ENCODE measurements at regions not wholly inside any gene's neighbourhood (a gene's known extent, or its start where the extent isn't known, plus 50 kb on each side); places are given as distances from the start of the nearest gene placed in this dataset.

GRCh38 chr14:101233391-101233790 lies 327.9 kb upstream of the DIO3 start:
- no peak for DNase-seq (ENCODE audit: low read depth in 4 of 4, low spot score in 2 of 4)

DNA sequence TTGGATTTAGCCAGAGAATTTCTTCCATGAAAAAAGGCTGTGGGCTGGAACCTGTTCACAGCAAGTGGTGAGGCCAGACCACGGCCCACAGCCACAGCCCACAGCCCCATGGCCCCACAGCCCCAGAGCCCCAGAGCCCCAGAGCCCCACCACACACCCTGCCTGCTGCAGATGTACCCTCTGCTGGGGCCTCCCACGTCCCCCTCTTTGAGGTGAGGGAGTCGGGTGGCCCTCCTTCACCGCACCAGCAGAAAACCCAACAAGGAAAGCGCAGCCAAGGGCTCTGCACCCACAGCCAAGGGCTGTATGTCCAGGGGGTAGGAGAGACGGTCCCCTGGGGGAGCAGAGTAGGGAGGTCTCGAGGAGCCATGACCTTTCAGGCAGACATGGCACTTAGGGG lies 327.5 kb upstream of the DIO3 start:
- DNase-seq (ENCODE audit: low read depth in 4 of 4, low spot score in 2 of 4) = no peak

- DNase-seq (ENCODE audit: low read depth in 4 of 4, low spot score in 2 of 4) = no peak
Measured at GRCh38 chr14:101234244-101234937, 326.9 kb upstream of the DIO3 start.

DNA sequence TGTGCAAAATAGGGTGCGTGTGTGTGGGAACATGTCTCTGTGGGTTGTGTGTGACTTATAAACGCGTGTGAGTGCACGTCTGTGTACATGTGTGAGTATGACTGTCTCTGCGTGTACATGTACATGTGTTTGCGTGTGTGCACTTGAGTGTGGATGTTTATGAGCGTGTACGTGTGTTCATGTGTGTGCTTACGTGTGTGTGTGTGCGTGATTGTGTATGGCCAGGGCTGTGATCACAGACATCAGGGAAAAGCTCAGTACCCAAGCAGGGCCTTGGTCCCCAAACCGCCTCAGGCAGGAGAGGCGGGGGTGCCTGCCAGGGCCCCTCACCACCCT lies 326.3 kb upstream of the DIO3 start:
- no peak for DNase-seq (ENCODE audit: low read depth in 4 of 4, low spot score in 2 of 4)

DNA sequence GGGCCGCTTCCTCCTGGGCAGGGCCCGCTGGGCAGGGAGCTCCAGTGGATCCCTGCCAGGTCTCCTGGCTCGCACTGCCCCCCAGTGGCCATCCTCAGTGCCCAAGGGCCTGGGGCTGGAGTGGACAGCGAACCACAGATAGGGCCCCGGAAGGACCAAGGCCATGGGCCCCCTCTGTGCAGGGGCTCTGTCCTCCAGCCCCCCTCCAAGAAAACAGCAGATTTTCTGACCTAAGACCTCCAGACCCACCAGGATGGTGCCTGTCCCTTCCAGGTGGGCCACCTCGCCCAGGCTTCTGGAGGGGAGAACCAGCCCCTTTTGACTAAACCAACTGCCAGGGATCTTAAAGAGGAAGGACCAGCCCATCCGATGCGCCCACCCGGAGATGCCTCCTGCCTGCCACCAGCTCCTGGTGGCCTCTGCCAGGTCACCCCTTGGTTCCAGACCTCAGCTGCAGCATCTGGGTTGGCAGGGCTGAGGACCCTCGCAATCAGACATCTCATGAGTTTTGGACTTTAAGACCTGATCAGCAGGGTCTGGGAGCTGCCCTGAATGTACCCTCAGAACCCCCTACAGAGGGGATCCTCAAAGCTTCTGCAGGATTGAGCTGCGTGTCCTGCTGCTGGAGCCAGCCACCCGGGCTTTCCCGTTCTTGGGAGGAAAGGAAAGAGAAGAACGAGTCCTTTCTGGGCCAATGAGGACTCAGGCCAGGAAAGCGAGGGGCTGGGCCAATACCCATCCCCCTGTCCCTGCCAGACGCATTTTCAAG lies 325.8 kb upstream of the DIO3 start:
- no peak for DNase-seq (ENCODE audit: low read depth in 4 of 4, low spot score in 2 of 4)

- no peak for DNase-seq (ENCODE audit: low read depth in 4 of 4, low spot score in 2 of 4)
Measured at GRCh38 chr14:101236496-101237251, 324.6 kb upstream of the DIO3 start.

GRCh38 chr14:101237252-101237616 lies 324.1 kb upstream of the DIO3 start:
- no peak for DNase-seq (ENCODE audit: low read depth in 4 of 4, low spot score in 2 of 4)

DNA sequence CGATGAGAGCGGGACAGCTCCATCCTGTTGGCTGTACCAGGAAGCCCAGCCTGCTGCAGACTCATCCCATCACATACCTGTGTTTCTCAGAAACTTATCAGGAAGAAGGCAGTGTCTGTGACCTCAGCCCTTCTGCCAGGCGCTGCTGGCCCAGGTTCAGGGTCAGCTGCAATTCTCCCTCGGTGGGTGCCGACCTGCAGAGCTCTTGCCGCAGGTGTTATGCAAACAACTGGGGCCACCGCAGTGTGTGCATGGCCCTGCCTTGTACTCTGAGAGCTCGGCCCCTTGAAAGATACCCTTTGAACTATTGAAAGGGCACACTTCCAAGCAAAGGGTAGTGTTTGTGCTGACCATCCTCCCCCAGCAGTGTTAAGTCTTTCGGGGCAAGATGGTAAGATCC lies 322.2 kb upstream of the DIO3 start:
- no peak for DNase-seq (ENCODE audit: low read depth in 4 of 4, low spot score in 2 of 4)

GRCh38 chr14:101241147-101241546 lies 320.1 kb upstream of the DIO3 start:
- no peak for DNase-seq (ENCODE audit: low read depth in 4 of 4, low spot score in 2 of 4)

DNA sequence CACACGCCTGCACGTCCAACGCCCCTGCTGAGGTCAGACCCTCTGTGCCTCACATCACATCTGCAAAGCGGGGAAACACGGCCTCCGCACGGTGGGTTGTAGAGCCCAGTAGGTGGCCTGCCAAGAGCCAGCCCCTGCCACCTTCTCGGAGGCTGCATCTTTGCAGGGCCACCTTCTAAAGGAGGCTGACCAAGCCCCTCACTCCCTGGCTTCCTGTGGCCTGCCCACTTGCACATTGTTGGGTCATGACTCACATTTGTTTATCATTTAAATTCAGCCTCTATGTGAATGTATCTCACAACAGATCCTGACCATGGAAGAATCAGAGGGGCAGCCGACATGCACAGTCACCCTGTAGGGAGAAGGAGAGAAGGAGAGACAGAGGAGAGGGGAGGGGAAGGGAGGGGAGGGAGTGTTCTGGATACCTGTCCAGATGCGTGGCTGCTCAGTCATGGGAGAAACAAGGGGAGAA lies 319.5 kb upstream of the DIO3 start:
- DNase-seq (ENCODE audit: low read depth in 4 of 4, low spot score in 2 of 4) = no peak

GRCh38 chr14:101242442-101243385 lies 318.6 kb upstream of the DIO3 start:
- no peak for DNase-seq (ENCODE audit: low read depth in 4 of 4, low spot score in 2 of 4)

- no peak for DNase-seq (ENCODE audit: low read depth in 4 of 4, low spot score in 2 of 4)
Measured at GRCh38 chr14:101243587-101244338, 317.5 kb upstream of the DIO3 start.

- DNase-seq (ENCODE audit: low read depth in 4 of 4, low spot score in 2 of 4) = no peak
Measured at GRCh38 chr14:101246894-101247841, 314.1 kb upstream of the DIO3 start.

DNA sequence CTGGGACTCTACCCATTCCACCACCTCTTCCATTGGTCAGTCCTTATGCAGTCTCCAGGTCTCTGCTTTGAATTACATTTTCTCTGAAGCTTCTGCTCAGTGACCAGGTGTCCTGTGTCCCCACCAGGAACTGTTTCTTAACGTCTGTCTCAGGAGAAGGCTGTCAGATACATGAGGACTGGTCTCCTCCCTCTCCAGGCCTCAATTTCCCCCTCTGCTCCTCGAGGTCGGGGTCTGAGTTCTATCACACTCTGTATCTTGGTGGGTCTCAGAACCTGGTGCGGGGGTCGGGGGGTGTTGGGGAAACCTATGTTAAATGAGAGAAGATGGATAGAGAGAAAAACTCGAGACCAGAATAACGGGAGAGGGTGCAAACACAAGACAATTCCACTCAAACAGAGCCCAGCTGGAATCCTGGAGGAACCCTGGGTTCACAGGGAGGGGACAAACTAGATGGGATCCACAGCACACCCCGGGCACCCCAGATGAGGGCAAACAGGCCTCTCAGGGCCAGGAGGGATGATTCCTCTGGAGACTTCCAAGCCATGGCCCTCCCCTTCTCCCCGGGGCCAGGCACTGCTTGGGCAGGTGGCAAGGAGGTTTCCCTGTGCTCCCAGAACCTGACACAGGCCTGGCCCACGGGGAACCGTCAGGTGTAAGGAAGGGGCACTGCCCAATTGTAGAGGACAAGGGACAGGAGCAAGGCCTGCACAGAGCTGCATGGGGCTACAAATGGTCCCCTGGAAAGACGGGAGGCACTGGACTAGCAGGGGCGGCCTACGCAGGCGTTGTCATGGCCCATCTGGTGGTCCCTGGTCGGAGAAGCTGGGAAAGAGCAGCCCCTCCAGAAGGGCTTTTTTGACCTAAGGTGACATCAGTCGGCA lies 313.2 kb upstream of the DIO3 start:
- DNase-seq (ENCODE audit: low read depth in 4 of 4, low spot score in 2 of 4) = no peak

DNA sequence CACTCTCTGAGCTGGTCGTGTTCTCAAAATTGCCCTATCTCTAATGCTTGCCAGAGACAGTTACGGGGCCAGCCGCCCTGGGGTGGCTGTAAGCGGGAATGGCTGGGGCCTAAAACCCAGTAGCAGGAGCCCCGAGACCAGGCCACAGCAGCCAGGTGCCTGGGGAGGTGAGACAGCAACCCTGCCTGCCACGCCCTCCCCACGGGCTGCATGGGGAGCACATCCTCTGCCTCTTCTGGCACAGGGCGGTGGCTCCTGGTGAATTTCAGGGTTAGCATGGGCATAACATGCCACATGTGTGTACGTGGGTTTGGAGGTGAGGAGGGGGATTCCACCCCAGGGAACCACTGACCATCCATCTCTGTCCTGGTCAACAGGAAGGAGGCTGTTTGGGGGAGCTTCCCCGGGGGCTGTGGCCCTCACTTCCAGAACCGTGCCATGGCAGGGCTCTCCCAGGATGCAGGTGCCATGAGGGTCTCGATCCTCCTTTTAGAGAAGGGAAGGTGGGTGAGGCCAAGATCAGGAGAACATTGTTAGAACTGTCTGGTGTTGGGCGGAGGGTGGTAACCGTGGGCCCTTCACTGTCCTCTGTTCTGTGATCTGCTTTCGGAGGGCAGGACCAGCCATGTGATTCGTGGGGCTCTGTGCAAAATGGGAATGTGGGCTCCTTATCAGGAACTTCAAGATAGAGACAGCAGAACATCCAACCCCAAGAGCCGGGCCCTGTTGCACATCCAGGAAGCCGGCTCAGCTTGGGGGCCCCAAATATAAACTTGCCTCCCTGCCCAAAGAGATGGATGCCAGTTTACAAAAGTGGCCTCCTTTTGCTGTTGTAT lies 312.2 kb upstream of the DIO3 start:
- no peak for DNase-seq (ENCODE audit: low read depth in 4 of 4, low spot score in 2 of 4)

GRCh38 chr14:101249676-101250036 lies 311.6 kb upstream of the DIO3 start:
- no peak for DNase-seq (ENCODE audit: low read depth in 4 of 4, low spot score in 2 of 4)

All from left renal cortex interstitium (tissue), 4 donors.